Glutamatergic neuron (in vitro differentiated cells): ENCODE measurements at regions not wholly inside any gene's neighbourhood (a gene's known extent, or its start where the extent isn't known, plus 50 kb on each side); places are given as distances from the start of the nearest gene placed in this dataset.

ENCODE experiments used
- DNase-seq: peaks from one replicate; pipeline ENCODE4 v3.0.0; 2022
- H3K27ac Mint-ChIP-seq: one replicate; pipeline ENCODE4 v1.8.0; 2020; ENCODE audit warnings: mild to moderate bottlenecking, mixed read lengths, inconsistent platforms; ENCODE audit not compliant: unreplicated experiment
- H3K27me3 Mint-ChIP-seq: one replicate; pipeline ENCODE4 v1.8.0; 2020; ENCODE audit warnings: mild to moderate bottlenecking, moderate library complexity, mixed read lengths, inconsistent platforms; ENCODE audit not compliant: unreplicated experiment
- H3K36me3 Mint-ChIP-seq: one replicate; pipeline ENCODE4 v1.8.0; 2020; ENCODE audit warnings: mild to moderate bottlenecking, mixed read lengths, inconsistent platforms; ENCODE audit not compliant: unreplicated experiment
- H3K4me1 Mint-ChIP-seq: one replicate; pipeline ENCODE4 v1.8.0; 2020; ENCODE audit warnings: mild to moderate bottlenecking, low read depth, mixed read lengths, inconsistent platforms; ENCODE audit not compliant: unreplicated experiment
- H3K4me3 Mint-ChIP-seq: one replicate; pipeline ENCODE4 v1.8.0; 2020; ENCODE audit warnings: mild to moderate bottlenecking, mixed read lengths, inconsistent platforms; ENCODE audit not compliant: unreplicated experiment
- H3K9me3 Mint-ChIP-seq: one replicate; pipeline ENCODE4 v1.8.0; 2020; ENCODE audit warnings: mild to moderate bottlenecking, moderate library complexity, mixed read lengths, inconsistent platforms; ENCODE audit not compliant: unreplicated experiment
- CTCF ChIP-seq: fragments of 200-600 bp; sonication (generic); IDR thresholded peaks from one replicate; pipeline ENCODE4 v1.5.0; 2021; ENCODE audit not compliant: partially characterized antibody, unreplicated experiment

- TF ChIP-seq CTCF, result no peak
- Mint-ChIP-seq H3K4me3 (no peak overlapping the region), H3K27ac (no peak overlapping the region), H3K36me3 (no peaks in the 10 kb centered on the region), H3K4me1 (no peaks in the 10 kb centered on the region), H3K27me3 (no peaks in the 10 kb centered on the region), H3K9me3 (no peaks in the 10 kb centered on the region)
- no peak for DNase-seq
Measured at GRCh38 chr10:62726142-62726541, 78.4 kb upstream of the ADO start.

- no peak for DNase-seq
- H3K4me1 Mint-ChIP-seq, result no peaks in the 10 kb centered on the region
- H3K27me3 Mint-ChIP-seq, result no peaks in the 10 kb centered on the region
- no peaks in the 10 kb centered on the region for H3K9me3 Mint-ChIP-seq
- TF ChIP-seq CTCF, result no peak
- no peak overlapping the region for H3K27ac Mint-ChIP-seq
- H3K4me3 Mint-ChIP-seq, result no peak overlapping the region
- H3K36me3 Mint-ChIP-seq, result no peaks in the 10 kb centered on the region
Measured at GRCh38 chr10:62726638-62727037, 77.9 kb upstream of the ADO start.

GRCh38 chr10:62727934-62728333 lies 76.6 kb upstream of the ADO start:
- no peaks in the 10 kb centered on the region for H3K27me3 Mint-ChIP-seq
- no peaks in the 10 kb centered on the region for H3K4me1 Mint-ChIP-seq
- H3K27ac Mint-ChIP-seq, result no peak overlapping the region
- DNase-seq, result no peak
- no peaks in the 10 kb centered on the region for H3K9me3 Mint-ChIP-seq
- no peak for TF ChIP-seq CTCF
- H3K36me3 Mint-ChIP-seq, result no peaks in the 10 kb centered on the region
- no peak overlapping the region for H3K4me3 Mint-ChIP-seq

- Mint-ChIP-seq H3K27me3 (no peaks in the 10 kb centered on the region), H3K36me3 (no peaks in the 10 kb centered on the region), H3K4me3 (no peak overlapping the region), H3K9me3 (no peaks in the 10 kb centered on the region), H3K27ac (no peak overlapping the region), H3K4me1 (no peaks in the 10 kb centered on the region)
- no peak for TF ChIP-seq CTCF
- no peak for DNase-seq
Measured at GRCh38 chr10:62728479-62728878, 76.0 kb upstream of the ADO start.

GRCh38 chr10:62732841-62733653 lies 71.5 kb upstream of the ADO start:
- no peak for TF ChIP-seq CTCF
- Mint-ChIP-seq H3K27me3 (peaks cover 3% of the 10 kb centered on the region), H3K27ac (no peak overlapping the region), H3K4me1 (no peaks in the 10 kb centered on the region), H3K36me3 (no peaks in the 10 kb centered on the region), H3K9me3 (peaks cover under 1% of the 10 kb centered on the region), H3K4me3 (no peak overlapping the region)
- DNase-seq, result no peak
